Caco-2 (cell line): ENCODE measurements at regions not wholly inside any gene's neighbourhood (a gene's known extent, or its start where the extent isn't known, plus 50 kb on each side); places are given as distances from the start of the nearest gene placed in this dataset.

Source experiments
- BruUV-seq: library from RNA; stranded (reverse); fragments of 400-500 nt; replicated peaks from 2 replicates; lab custom pipeline; 2021; lab: Mats Ljungman, UMichigan
- CTCF ChIA-PET: fragments of 300-600 bp; sonication (Branson Sonifier 250); formaldehyde crosslinking; loops from one replicate; lab custom pipeline; 2022; ENCODE audit warnings: antibody characterized with exemption; lab: Charles Lee
- POLR2A ChIA-PET: fragments of 300-600 bp; sonication (Branson Sonifier 250); formaldehyde crosslinking; loops from one replicate; lab custom pipeline; 2022; ENCODE audit warnings: antibody characterized with exemption; lab: Charles Lee
- DNase-seq, 2 experiments: peaks; one replicate each; pipeline versions ENCODE4 v3.0.0 to v3.0.0-alpha.2; 2020 to 2022
- H3K27me3 ChIP-seq: replicated peaks from 2 replicates; pipeline ENCODE4 v1.6.0; 2011; ENCODE audit warnings: low read length; ENCODE audit not compliant: control insufficient read depth, insufficient read depth
- H3K36me3 ChIP-seq: 2 replicates; pipeline ENCODE4 v1.5.1; 2011; ENCODE audit warnings: low read length; ENCODE audit not compliant: control insufficient read depth, insufficient read depth
- H3K4me1 ChIP-seq: fragments of 250-450 bp; sonication (Bioruptor Pico); 2 replicates; pipeline ENCODE4 v1.5.1; 2020; ENCODE audit warnings: mild to moderate bottlenecking
- H3K4me3 ChIP-seq: 2 replicates; pipeline ENCODE4 v1.5.1; 2011; ENCODE audit warnings: low read depth, mild to moderate bottlenecking, control low read depth, low read length
- H3K9me3 ChIP-seq: fragments of 250-450 bp; sonication (Bioruptor Pico); 2 replicates; pipeline ENCODE4 v1.5.1; 2020; ENCODE audit warnings: mild to moderate bottlenecking, moderate library complexity
- H3K27ac Mint-ChIP-seq: one replicate; pipeline ENCODE4 v1.8.0; 2022; ENCODE audit warnings: mixed read lengths; ENCODE audit not compliant: unreplicated experiment
- H3K27me3 Mint-ChIP-seq: one replicate; pipeline ENCODE4 v1.8.0; 2022; ENCODE audit warnings: mixed read lengths; ENCODE audit not compliant: insufficient read depth, unreplicated experiment
- H3K36me3 Mint-ChIP-seq: one replicate; pipeline ENCODE4 v1.8.0; 2022; ENCODE audit warnings: mild to moderate bottlenecking, mixed read lengths; ENCODE audit not compliant: insufficient read depth, unreplicated experiment
- H3K4me1 Mint-ChIP-seq: one replicate; pipeline ENCODE4 v1.8.0; 2022; ENCODE audit warnings: low read depth, mixed read lengths; ENCODE audit not compliant: unreplicated experiment
- H3K4me3 Mint-ChIP-seq: one replicate; pipeline ENCODE4 v1.8.0; 2022; ENCODE audit warnings: mild to moderate bottlenecking, moderate library complexity, mixed read lengths; ENCODE audit not compliant: unreplicated experiment
- H3K9me3 Mint-ChIP-seq: one replicate; pipeline ENCODE4 v1.8.0; 2022; ENCODE audit warnings: mixed read lengths; ENCODE audit not compliant: unreplicated experiment
- CTCF ChIP-seq, 2 experiments: fragments of 200-600 bp in 1 of 2; IDR thresholded peaks; 1 replicate in 1 of 2; 2 replicates in 1 of 2; pipeline versions ENCODE4 v1.5.1 to v1.8.0; 2011 to 2022; ENCODE audit warnings: antibody characterized with exemption in 1 of 2, control low read depth in 1 of 2, inconsistent platforms in 1 of 2, low read depth in 1 of 2, low read length in 1 of 2, mild to moderate bottlenecking in 1 of 2, moderate library complexity in 1 of 2; ENCODE audit not compliant: insufficient read depth in 1 of 2, severe bottlenecking in 1 of 2, unreplicated experiment in 1 of 2
- intact Hi-C: fragments of 100-400 bp; cut with micrococcal nuclease; formaldehyde crosslinking; loops from one replicate; pipeline ENCODE4 v1.10.0; 2022; ENCODE audit not compliant: unreplicated experiment

- Histone ChIP-seq H3K4me1 (no peaks in the 10 kb centered on the region), H3K4me3 (no peak overlapping the region), H3K36me3 (no peaks in the 10 kb centered on the region), H3K9me3 (no peaks in the 10 kb centered on the region), H3K27me3 (no peaks in the 10 kb centered on the region)
- no peak for DNase-seq
- ChIA-PET CTCF (interaction anchor here (0.5 kb wide), 1 partner anchor 1692 kb away, joined by 3 read pairs; no protein-coding TSS in a partner anchor), POLR2A (no interaction called here)
- no peak for TF ChIP-seq CTCF (IDR thresholded peaks at IDR 0.05; ENCODE audit: insufficient read depth in 1 of 2, low read depth in 1 of 2, low read length in 1 of 2, severe bottlenecking in 1 of 2, unreplicated experiment in 1 of 2)
- Mint-ChIP-seq H3K27ac (no peak overlapping the region), H3K36me3 (no peaks in the 10 kb centered on the region), H3K4me3 (no peak overlapping the region), H3K4me1 (no peaks in the 10 kb centered on the region), H3K27me3 (no peaks in the 10 kb centered on the region), H3K9me3 (peaks cover 6% of the 10 kb centered on the region)
- no TSS peak for BruUV-seq
- intact Hi-C loops, result no loop called here
Measured at GRCh38 chr17:65387322-65387721, 174.1 kb downstream of the AXIN2 start.

- TF ChIP-seq CTCF (IDR thresholded peaks at IDR 0.05; ENCODE audit: insufficient read depth in 1 of 2, low read depth in 1 of 2, low read length in 1 of 2, severe bottlenecking in 1 of 2, unreplicated experiment in 1 of 2), result no peak
- Mint-ChIP-seq H3K36me3 (no peaks in the 10 kb centered on the region), H3K27ac (no peak overlapping the region), H3K27me3 (no peaks in the 10 kb centered on the region), H3K4me1 (no peaks in the 10 kb centered on the region), H3K9me3 (no peaks in the 10 kb centered on the region), H3K4me3 (no peak overlapping the region)
- H3K9me3 ChIP-seq, result no peaks in the 10 kb centered on the region
- DNase-seq, result no peak
- no peaks in the 10 kb centered on the region for H3K27me3 ChIP-seq
- BruUV-seq, result no TSS peak
- CTCF ChIA-PET, result no interaction called here
- H3K36me3 ChIP-seq, result no peaks in the 10 kb centered on the region
- intact Hi-C loops, result no loop called here
- no peak overlapping the region for H3K4me3 ChIP-seq
- no peaks in the 10 kb centered on the region for H3K4me1 ChIP-seq
- POLR2A ChIA-PET, result no interaction called here
Measured at GRCh38 chr17:65385726-65386125, 175.7 kb downstream of the AXIN2 start.

- DNase-seq, result no peak
- no peaks in the 10 kb centered on the region for H3K9me3 ChIP-seq
- H3K4me1 ChIP-seq, result no peaks in the 10 kb centered on the region
- no peaks in the 10 kb centered on the region for H3K36me3 ChIP-seq
- no peak for TF ChIP-seq CTCF (IDR thresholded peaks at IDR 0.05; ENCODE audit: insufficient read depth in 1 of 2, low read depth in 1 of 2, low read length in 1 of 2, severe bottlenecking in 1 of 2, unreplicated experiment in 1 of 2)
- no TSS peak for BruUV-seq
- H3K36me3 Mint-ChIP-seq, result no peaks in the 10 kb centered on the region
- H3K9me3 Mint-ChIP-seq, result no peaks in the 10 kb centered on the region
- ChIA-PET POLR2A (no interaction called here), CTCF (no interaction called here)
- no peaks in the 10 kb centered on the region for H3K27me3 ChIP-seq
- no peak overlapping the region for H3K27ac Mint-ChIP-seq
- H3K4me3 ChIP-seq, result no peak overlapping the region
- intact Hi-C loops, result no loop called here
- no peaks in the 10 kb centered on the region for H3K27me3 Mint-ChIP-seq
- H3K4me3 Mint-ChIP-seq, result no peak overlapping the region
- H3K4me1 Mint-ChIP-seq, result no peaks in the 10 kb centered on the region
Measured at GRCh38 chr17:65385071-65385470, 176.4 kb downstream of the AXIN2 start.
